Neuronal stem cell (in vitro differentiated cells): ENCODE measurements at regions not wholly inside any gene's neighbourhood (a gene's known extent, or its start where the extent isn't known, plus 50 kb on each side); places are given as distances from the start of the nearest gene placed in this dataset.
A peak's percentile ranks its signal among the peaks of the same experiment; 100 is the strongest.

Experiments
- DNase-seq: peaks from one replicate; pipeline ENCODE4 v3.0.0-alpha.2; 2013; ENCODE audit warnings: low spot score
- H2AFZ ChIP-seq: one replicate; pipeline ENCODE4 v1.6.1; 2013; ENCODE audit warnings: mild to moderate bottlenecking, low read length, inconsistent platforms
- H2AK5ac ChIP-seq: 2 replicates; pipeline ENCODE4 v1.6.1; 2013; ENCODE audit warnings: low read depth, mild to moderate bottlenecking, inconsistent platforms, low read length, moderate library complexity, mixed read lengths
- H2BK120ac ChIP-seq: 2 replicates; pipeline ENCODE4 v1.6.1; 2013; ENCODE audit warnings: low read depth, mild to moderate bottlenecking, inconsistent platforms, low read length, moderate library complexity, mixed read lengths
- H2BK12ac ChIP-seq: one replicate; pipeline ENCODE4 v1.6.1; 2013; ENCODE audit warnings: low read length, inconsistent platforms
- H2BK15ac ChIP-seq: 2 replicates; pipeline ENCODE4 v1.6.1; 2013; ENCODE audit warnings: mild to moderate bottlenecking, low read length, inconsistent platforms, mixed read lengths
- H2BK5ac ChIP-seq: one replicate; pipeline ENCODE4 v1.6.1; 2013; ENCODE audit warnings: inconsistent platforms, mild to moderate bottlenecking, low read length, moderate library complexity
- H3K14ac ChIP-seq: one replicate; pipeline ENCODE4 v1.6.1; 2013; ENCODE audit warnings: low read length, inconsistent platforms
- H3K18ac ChIP-seq: 2 replicates; pipeline ENCODE4 v1.6.1; 2013; ENCODE audit warnings: low read length, inconsistent platforms
- H3K23ac ChIP-seq: 2 replicates; pipeline ENCODE4 v1.6.1; 2013; ENCODE audit warnings: low read depth, mild to moderate bottlenecking, mixed read lengths, low read length, inconsistent platforms; ENCODE audit not compliant: poor library complexity
- H3K27ac ChIP-seq: replicated peaks from 3 replicates; pipeline ENCODE4 v1.5.1; 2013; ENCODE audit warnings: low read length, inconsistent platforms
- H3K27me3 ChIP-seq, 3 experiments: 2 replicates each; pipeline ENCODE4 v1.6.1; 2013; ENCODE audit warnings: low read length in 3 of 3, mild to moderate bottlenecking in 2 of 3, inconsistent platforms in 1 of 3, low read depth in 1 of 3, mixed read lengths in 1 of 3, moderate library complexity in 1 of 3; ENCODE audit not compliant: control insufficient read depth in 3 of 3, insufficient read depth in 3 of 3
- H3K36me3 ChIP-seq, 2 donors: replicated peaks in 1 of 2; 2 replicates each; pipeline ENCODE4 v1.6.1; 2013; ENCODE audit warnings: low read length in 2 of 2; ENCODE audit not compliant: control insufficient read depth in 2 of 2, insufficient read depth in 2 of 2
- H3K4ac ChIP-seq: 2 replicates; pipeline ENCODE4 v1.6.1; 2013; ENCODE audit warnings: inconsistent platforms, mild to moderate bottlenecking, low read length, moderate library complexity
- H3K4me1 ChIP-seq, 2 donors: 1 replicate in 1 of 2; 2 replicates in 1 of 2; pipeline ENCODE4 v1.6.1; 2013; ENCODE audit warnings: low read length in 2 of 2, low read depth in 1 of 2; ENCODE audit not compliant: control insufficient read depth in 2 of 2, insufficient read depth in 1 of 2
- H3K4me2 ChIP-seq: one replicate; pipeline ENCODE4 v1.6.1; 2013; ENCODE audit warnings: mild to moderate bottlenecking, low read length, inconsistent platforms; ENCODE audit not compliant: insufficient read depth, poor library complexity, severe bottlenecking
- H3K4me3 ChIP-seq, 2 donors: 2 replicates each; pipeline ENCODE4 v1.5.1; 2013; ENCODE audit warnings: low read length in 2 of 2, mild to moderate bottlenecking in 2 of 2, inconsistent platforms in 1 of 2, moderate library complexity in 1 of 2
- H3K79me1 ChIP-seq: one replicate; pipeline ENCODE4 v1.6.1; 2013; ENCODE audit warnings: low read depth, mild to moderate bottlenecking, inconsistent platforms, low read length, moderate library complexity
- H3K9ac ChIP-seq: one replicate; pipeline ENCODE4 v1.6.1; 2013; ENCODE audit warnings: mild to moderate bottlenecking, low read depth, low read length, inconsistent platforms; ENCODE audit not compliant: poor library complexity
- H3K9me3 ChIP-seq, 2 donors: replicated peaks in 1 of 2; 2 replicates each; pipeline versions ENCODE3 to v1.6.1; 2013; ENCODE audit warnings: low read length in 2 of 2, mild to moderate bottlenecking in 2 of 2, inconsistent platforms in 1 of 2, low read depth in 1 of 2, mixed read lengths in 1 of 2, moderate library complexity in 1 of 2; ENCODE audit not compliant: control insufficient read depth in 2 of 2, insufficient read depth in 1 of 2
- H4K8ac ChIP-seq: one replicate; pipeline ENCODE4 v1.6.1; 2013; ENCODE audit warnings: low read depth, mild to moderate bottlenecking, inconsistent platforms, low read length, moderate library complexity
- H4K91ac ChIP-seq: one replicate; pipeline ENCODE4 v1.6.1; 2013; ENCODE audit warnings: low read length, low read depth, mild to moderate bottlenecking, inconsistent platforms; ENCODE audit not compliant: poor library complexity
- WGBS, 2 donors: extraction: QIAGEN DNeasy Blood & Tissue Kit; methylation state at CpG; one replicate each; pipeline ENCODE4 v1.1.7; 2013; ENCODE audit warnings: missing lambda C conversion rate in 2 of 2, mixed read lengths in 1 of 2; ENCODE audit not compliant: insufficient read length in 2 of 2, insufficient replicate concordance in 1 of 2; ENCODE audit errors: extremely low coverage in 2 of 2; 5-methylcytosine and 5-hydroxymethylcytosine counted together

- H3K79me1 ChIP-seq = peaks cover 2% of the 10 kb centered on the region
- no CpG with 5 or more reads among the region's 5 CpGs for WGBS, 2 donors
Observed at GRCh38 chr3:193875601-193876321, 260.2 kb upstream of the HES1 start.

DNA sequence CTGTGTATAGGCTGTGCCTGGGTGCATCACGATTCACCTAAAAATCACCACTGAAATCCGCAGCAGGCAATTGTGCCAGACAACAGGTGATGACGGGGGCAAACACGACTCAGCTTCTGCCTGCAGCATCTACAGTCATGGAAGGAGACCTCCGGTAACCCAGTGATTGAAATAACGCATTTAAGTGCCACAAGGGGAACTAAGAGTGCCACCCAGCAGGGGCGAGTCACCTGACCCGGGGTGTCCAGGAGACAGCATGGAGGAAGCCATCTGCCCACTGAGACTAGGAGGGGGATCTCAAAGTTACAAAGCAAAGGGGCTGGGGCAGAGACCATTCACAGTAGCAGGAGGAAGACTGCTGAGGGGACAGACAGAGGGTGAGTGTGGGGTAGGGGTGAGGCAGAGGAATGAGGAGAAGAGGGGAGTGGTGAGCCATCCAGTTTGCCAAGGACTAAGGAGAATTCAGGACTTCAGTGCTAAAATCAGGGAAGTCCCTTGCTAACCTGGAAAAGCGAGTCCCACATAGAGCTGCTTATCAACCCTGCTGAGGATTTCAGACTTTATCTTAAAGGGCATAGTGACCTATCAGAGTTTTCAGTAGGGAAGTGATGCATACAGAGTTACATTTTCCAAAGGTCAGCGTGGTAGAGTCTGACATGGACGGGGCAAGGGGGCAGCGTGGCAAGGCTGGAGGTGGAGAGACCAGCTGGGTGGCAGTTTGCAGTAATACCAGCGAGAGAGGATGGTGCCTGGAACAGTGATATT, 256.7 kb upstream of the HES1 start:
- no peak overlapping the region for H3K9ac ChIP-seq
- no peak overlapping the region for H3K27ac ChIP-seq
- peaks cover 2% of the 10 kb centered on the region for H3K79me1 ChIP-seq
- no peak overlapping the region for H3K23ac ChIP-seq
- H3K4me2 ChIP-seq = no peak overlapping the region
- H3K36me3 ChIP-seq = no peaks in the 10 kb centered on the region
- H4K91ac ChIP-seq = no peak overlapping the region
- no peak overlapping the region for H2BK15ac ChIP-seq
- no peaks in the 10 kb centered on the region for H3K27me3 ChIP-seq
- no peak overlapping the region for H3K14ac ChIP-seq
- no peak overlapping the region for H4K8ac ChIP-seq
- no peak overlapping the region for H2AK5ac ChIP-seq
- H2BK120ac ChIP-seq = no peak overlapping the region
- no peak overlapping the region for H3K4me3 ChIP-seq
- H2BK5ac ChIP-seq = no peak overlapping the region
- H3K4ac ChIP-seq = no peak overlapping the region
- WGBS, 2 donors = no CpG with 5 or more reads among the region's 13 CpGs
- no peak for DNase-seq
- H2BK12ac ChIP-seq = no peak overlapping the region
- peaks cover 0 to 2% of the 10 kb centered on the region in 2 donors for H3K9me3 ChIP-seq
- H3K18ac ChIP-seq = peak overlapping the region; percentile 15
- H2AFZ ChIP-seq = peak overlapping the region; percentile 21
- H3K4me1 ChIP-seq = peaks cover 18 to 19% of the 10 kb centered on the region in 2 donors

More at GRCh38 chr3:193875601-193876321, 260.2 kb upstream of the HES1 start:
- Histone ChIP-seq H3K27ac (no peak overlapping the region), H3K4me3 (no peak overlapping the region), H3K27me3 (no peaks in the 10 kb centered on the region), H2AK5ac (no peak overlapping the region), H2BK15ac (no peak overlapping the region), H2BK12ac (no peak overlapping the region), H2BK5ac (no peak overlapping the region), H3K4ac (no peak overlapping the region), H3K4me1 (peaks cover 13 to 20% of the 10 kb centered on the region in 2 donors), H4K91ac (no peak overlapping the region), H3K4me2 (no peak overlapping the region), H3K36me3 (no peaks in the 10 kb centered on the region), H3K9me3 (no peaks in the 10 kb centered on the region), H3K18ac (no peak overlapping the region), H2BK120ac (no peak overlapping the region), H3K23ac (no peak overlapping the region), H3K14ac (no peak overlapping the region), H3K9ac (no peak overlapping the region), H2AFZ (peak overlapping the region; percentile 17), H4K8ac (no peak overlapping the region)
- DNase-seq = no peak

GRCh38 chr3:193879864-193880242, 256.1 kb upstream of the HES1 start:
- Histone ChIP-seq H4K91ac (no peak overlapping the region), H4K8ac (no peak overlapping the region), H2BK12ac (no peak overlapping the region), H3K14ac (no peak overlapping the region), H3K27me3 (no peaks in the 10 kb centered on the region), H2AFZ (no peak overlapping the region), H3K27ac (no peak overlapping the region), H3K4me2 (no peak overlapping the region), H3K9ac (no peak overlapping the region), H3K79me1 (peaks cover 2% of the 10 kb centered on the region), H3K4me3 (no peak overlapping the region), H3K23ac (no peak overlapping the region), H3K9me3 (peaks cover 0 to 2% of the 10 kb centered on the region in 2 donors), H3K4ac (no peak overlapping the region), H2BK120ac (no peak overlapping the region), H2AK5ac (no peak overlapping the region), H3K18ac (no peak overlapping the region), H2BK5ac (no peak overlapping the region), H2BK15ac (no peak overlapping the region), H3K4me1 (peaks cover 16 to 18% of the 10 kb centered on the region in 2 donors), H3K36me3 (no peaks in the 10 kb centered on the region)
- DNase-seq = no peak
- WGBS, 2 donors = no CpG with 5 or more reads among the region's 1 CpG

- Histone ChIP-seq H2BK120ac (no peak overlapping the region), H3K79me1 (peaks cover 1% of the 10 kb centered on the region), H3K36me3 (no peaks in the 10 kb centered on the region), H2BK12ac (no peak overlapping the region), H3K27me3 (no peaks in the 10 kb centered on the region), H4K8ac (no peak overlapping the region), H3K23ac (peak overlapping the region; percentile 18), H3K9ac (no peak overlapping the region), H2AFZ (no peak overlapping the region), H3K18ac (peak overlapping the region; percentile 16), H3K27ac (no peak overlapping the region), H2BK15ac (no peak overlapping the region), H2AK5ac (peak overlapping the region; percentile 90), H3K14ac (no peak overlapping the region), H3K4ac (no peak overlapping the region), H3K9me3 (peaks cover 0 to 7% of the 10 kb centered on the region in 2 donors), H3K4me3 (no peak overlapping the region), H3K4me1 (peaks cover 11% of the 10 kb centered on the region in 2 donors), H3K4me2 (no peak overlapping the region), H4K91ac (peak overlapping the region; percentile 38), H2BK5ac (no peak overlapping the region)
- no CpG with 5 or more reads among the region's 6 CpGs for WGBS, 2 donors
- no peak for DNase-seq
Observed at GRCh38 chr3:193882091-193882490, 253.9 kb upstream of the HES1 start.
